NCI-H1436 treated with DMSO at 0.1 percent for 48 hours (cell line): ENCODE measurements at regions not wholly inside any gene's neighbourhood (a gene's known extent, or its start where the extent isn't known, plus 50 kb on each side); places are given as distances from the start of the nearest gene placed in this dataset.
"Not testable (repeated sequence)": the region's sequence is repeated elsewhere in the genome, so short reads cannot be mapped to it uniquely, and the experiment has no call there.

ENCODE experiments used
- DNase-seq: peaks from one replicate; lab custom pipeline; 2025; lab: John Stamatoyannopoulos, UW

DNA sequence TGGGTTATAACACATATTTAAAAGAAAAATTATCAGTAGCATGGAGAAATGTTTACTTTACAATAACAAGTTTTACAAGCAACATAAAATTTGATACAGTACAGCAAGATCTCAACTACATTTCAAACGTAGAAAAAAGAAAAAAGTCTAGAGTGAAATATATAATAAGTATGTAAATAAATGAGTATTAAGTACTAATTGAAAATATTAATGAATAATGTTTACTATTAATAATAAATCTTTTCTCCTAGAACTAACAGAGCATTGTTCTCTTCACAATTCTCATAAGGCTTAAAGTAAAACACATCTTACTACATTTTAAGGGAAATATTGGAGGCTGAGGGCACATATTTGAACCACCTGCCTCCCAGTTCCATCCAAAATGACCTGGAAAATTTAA is 72.1 kb downstream of the TMEM212 start:
- no peak for DNase-seq

DNA sequence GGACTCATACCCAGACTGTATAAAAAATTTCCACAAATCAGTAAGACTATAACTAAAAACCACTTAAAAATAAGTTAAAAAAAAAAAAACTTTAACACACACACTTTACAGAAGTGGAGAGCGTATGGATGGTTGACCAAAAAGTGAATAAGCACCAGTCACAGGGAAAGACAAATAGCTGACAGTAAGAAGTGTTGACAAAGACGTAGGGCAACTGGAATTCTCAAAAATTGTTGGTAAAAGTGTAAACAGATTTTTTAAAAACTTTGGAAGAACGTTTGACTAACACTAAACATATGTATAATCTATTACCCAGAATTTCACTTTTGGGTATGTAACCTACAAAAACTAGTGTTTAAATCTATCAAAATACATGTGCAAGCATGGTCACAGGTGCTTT is 73.7 kb downstream of the TMEM212 start:
- DNase-seq, result no peak

DNA sequence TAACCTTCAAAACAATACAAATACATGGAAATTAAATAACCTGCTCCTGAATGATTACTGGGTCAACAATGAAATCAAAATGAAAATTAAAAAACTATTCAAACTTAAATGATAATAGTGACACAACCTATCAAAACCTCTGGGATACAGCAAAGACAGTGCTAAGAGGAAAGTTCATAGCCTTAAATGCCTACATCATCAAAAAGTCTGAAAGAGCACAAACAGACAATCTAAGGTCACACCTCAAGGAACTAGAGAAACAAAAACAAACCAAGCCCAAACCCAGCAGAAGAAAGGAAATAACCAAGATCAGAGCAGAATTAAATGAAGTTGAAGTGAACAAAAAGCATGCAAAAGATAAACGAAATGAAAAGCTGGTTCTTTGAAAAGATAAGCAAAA is 79.5 kb downstream of the TMEM212 start:
- DNase-seq, result not testable (repeated sequence)

DNA sequence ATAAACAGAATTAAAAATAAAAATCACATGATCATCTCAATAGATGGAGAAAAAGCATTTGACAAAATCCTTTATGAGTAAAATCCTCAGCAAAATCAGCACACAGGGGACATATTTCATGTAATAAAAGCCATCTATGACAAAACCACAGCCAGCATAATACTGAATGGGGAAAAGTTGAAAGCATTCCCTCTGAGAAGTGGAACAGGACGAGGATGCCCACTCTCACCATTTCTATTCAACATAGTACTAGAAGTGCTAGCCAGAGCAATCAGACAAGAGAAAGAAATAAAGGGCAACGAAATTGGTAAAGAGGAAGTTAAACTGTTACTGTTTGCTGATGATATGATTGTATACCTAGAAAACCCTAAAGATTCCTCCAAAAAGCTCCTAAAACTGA is 80.5 kb downstream of the TMEM212 start:
- not testable (repeated sequence) for DNase-seq

DNA sequence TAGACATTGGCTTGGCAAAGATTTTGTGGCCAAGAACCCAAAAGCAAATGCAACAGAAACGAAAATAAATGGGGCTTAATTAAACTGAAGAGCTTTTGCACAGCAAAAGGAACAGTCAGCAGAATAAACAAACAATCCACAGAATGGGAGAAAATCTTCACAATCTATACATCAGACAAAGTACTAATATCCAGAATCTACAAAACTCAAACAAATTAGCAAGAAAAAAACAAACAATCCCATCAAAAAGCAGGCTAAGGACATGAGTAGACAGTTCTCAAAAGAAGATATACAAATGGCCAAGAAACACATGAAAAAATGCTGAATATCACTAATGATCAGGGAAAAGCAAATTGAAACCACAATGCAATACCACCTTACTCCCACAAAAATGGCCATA is 81.7 kb downstream of the TMEM212 start:
- DNase-seq, result not testable (repeated sequence)

DNA sequence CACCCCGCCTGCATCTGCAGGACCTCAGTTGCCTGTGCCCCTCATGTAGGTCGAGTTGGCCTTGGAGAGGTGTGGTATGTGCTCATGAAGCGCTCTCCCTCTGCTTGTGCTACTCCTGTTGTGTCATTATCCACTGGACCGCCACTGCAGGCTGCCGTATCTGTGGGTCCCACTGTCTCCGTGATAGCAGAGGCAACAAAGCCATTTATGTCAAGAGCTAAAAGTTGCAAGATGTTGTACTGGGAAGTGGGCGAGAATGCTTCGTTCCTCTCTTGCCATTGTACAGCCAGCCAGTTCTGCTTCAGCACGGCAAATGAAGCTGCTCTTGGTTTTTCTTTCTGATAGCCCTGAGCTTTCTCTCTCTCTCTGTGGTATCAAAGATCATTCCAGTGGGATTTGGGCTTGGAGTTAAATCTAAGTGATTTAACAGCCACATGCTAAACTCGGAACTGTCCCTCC is 89.0 kb downstream of the TMEM212 start:
- DNase-seq, result no peak

DNA sequence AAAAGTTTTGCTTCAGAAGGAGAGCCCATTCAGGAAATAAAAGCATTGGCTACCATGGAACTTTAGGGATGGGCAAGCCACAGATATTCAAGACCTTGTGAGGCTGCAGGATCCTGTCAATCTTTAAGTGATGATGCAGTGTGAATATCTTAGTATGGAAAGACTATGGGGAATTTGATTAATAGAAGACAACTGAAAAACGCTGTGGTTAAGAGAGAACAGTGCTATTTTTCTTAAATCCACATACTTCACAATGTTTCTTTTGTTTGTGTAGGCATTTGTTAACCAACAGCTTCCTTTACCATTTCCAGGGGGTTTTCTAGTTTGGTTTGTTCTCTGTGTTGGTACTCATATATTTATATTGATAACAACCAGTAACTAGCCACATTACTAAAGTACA is 90.3 kb downstream of the TMEM212 start:
- DNase-seq, result no peak

DNA sequence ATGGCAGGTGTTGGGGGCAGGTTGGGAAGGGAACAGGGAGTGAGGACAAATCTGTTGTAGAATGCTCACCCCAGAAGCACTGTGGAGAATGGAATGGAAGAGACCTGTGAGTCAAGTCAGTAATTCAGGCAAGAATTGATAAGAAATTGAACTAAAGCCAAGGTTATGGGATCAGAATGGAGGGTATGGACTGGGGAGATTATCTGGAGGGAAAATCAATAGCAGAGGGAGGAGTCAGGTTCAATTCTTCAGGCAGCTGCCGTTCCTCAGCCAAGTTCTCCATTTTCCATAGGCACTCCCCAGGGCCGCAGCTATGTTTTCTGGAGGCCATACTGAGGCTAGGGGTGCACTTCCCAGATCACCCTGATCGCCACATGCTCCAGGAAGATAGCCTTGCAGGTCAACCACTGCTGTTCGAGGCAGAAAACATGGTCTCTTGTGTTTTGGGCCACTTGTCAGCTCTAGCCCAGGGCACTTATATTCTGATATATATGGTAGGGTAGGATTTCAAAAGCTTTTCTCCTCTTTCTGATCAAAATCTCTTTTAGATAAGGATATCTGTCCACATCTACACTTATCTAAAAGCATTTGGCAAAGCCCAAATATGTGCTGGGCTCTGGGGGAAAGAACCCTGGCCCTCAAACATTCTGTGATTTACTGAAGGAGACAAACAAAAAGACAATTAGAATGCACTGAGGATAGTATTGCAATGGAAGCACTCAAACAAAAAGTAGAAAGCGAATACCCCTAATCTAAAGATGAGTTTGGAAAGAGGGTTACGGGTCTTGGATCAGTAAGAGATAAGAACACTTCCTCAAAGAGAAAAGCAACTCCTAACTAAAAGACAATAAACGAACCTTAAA is 92.3 kb downstream of the TMEM212 start:
- no peak for DNase-seq

DNA sequence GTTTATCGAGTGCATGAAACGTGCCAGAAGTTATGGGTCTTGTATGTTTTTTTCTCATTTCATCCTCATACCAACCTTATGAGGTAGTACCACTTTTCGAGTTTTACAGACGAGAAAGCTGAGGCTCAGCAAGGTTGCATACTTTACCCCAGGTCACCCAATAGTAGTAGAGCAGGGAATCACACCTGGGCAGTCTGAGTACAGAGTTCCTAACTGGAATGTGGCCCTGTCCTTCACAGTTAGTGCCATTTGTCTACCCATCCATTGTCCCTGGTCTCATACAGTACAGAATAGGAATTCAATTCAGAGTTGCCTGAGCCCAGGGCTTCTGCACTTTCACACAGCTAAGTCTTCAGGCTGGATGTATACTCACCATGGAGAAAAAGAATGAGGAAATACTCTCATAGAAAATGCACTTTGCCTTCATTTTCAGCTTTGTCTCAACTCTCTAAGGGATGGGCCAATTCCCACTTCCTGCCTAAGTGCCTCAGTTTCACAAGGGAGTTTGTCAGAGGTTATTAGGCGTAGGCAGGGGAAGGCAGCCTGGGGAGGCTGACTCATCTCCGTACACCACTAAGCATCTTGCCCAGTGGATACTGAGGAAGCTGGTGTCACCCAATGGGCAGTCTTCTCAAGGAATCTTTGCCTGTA is 93.2 kb downstream of the TMEM212 start:
- DNase-seq, result no peak

DNA sequence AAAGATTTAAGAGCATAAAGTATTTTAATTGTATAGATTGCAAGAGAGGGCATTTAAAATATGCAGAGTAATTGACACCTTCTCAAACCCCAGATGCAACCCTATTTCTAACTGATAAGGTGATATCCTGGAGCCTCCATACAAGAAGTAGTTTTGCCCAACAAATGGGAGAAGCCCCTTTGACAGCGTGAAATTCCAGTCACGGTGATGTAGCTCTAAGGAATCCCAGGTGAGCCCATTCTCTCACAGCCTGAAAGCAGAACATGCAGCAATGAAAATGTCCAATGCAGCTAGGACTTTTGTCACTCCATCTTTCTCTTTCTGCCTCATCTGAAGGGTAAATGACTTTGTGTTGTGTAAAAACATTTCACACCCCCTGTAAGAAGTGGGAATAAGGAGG is 96.4 kb downstream of the TMEM212 start:
- no peak for DNase-seq

DNA sequence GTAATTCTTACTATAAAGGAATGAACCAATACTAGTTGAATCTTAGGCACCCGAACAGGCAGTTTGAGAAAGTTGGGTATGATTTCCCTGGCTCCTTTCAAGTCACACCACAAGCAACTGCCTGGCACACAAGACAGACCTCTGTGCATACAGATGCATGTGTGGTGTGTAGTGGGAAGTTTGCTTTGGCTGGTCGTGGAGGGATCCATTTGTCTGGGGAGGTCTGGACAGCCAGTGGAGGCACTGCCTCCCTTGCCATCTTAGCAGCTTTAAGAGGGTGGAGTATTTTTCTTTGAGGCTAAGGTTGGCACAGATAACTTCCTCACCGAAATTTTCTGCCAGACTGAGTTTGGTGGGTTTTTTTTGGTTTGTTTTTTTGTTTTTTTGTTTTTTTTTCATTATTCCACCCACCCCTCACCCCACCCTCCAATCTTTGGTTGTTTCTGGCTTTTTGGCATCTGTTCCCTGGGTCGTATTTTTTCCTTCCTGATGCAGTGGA is 97.1 kb downstream of the TMEM212 start:
- no peak for DNase-seq

DNA sequence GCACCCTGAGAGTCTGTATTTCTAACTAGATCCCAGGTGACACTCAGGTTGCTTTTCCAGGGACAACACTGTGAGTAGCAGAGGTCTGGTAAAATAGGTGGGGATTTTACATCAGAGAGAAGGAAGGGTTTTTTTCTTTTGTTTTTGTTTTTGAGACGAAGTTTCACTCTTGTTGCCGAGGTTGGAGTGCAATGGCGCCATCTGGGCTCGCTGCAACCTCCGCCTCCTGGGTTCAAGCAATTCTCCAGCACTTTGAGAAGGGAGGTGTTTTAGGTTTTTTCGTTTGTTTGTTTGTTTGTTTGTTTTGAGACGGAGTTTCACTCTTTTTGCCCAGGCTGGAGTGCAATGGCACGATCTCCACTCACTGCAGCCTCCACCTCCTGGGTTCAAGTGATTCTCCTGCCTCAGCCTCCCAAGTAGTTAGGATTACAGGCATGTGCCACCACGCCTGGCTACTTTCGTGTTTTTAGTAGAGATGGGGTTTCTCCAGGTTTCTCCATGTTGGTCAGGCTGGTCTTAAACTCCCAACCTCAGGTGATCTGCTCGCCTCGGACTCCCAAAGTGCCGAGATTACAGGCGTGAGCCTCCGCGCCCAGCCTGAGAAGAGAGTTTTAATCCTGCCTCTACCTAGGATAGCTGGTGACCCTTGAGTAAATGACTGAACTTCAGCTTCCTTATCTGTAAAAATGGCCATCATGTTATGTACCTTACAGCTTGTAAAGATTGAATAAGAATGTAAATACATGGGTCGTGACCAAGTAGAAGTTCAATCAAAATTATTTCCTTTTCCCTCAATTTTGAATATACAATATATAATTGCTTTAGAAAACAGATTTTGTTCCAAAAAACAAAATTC is 95.9 kb upstream of the FNDC3B start:
- DNase-seq, result no peak

DNA sequence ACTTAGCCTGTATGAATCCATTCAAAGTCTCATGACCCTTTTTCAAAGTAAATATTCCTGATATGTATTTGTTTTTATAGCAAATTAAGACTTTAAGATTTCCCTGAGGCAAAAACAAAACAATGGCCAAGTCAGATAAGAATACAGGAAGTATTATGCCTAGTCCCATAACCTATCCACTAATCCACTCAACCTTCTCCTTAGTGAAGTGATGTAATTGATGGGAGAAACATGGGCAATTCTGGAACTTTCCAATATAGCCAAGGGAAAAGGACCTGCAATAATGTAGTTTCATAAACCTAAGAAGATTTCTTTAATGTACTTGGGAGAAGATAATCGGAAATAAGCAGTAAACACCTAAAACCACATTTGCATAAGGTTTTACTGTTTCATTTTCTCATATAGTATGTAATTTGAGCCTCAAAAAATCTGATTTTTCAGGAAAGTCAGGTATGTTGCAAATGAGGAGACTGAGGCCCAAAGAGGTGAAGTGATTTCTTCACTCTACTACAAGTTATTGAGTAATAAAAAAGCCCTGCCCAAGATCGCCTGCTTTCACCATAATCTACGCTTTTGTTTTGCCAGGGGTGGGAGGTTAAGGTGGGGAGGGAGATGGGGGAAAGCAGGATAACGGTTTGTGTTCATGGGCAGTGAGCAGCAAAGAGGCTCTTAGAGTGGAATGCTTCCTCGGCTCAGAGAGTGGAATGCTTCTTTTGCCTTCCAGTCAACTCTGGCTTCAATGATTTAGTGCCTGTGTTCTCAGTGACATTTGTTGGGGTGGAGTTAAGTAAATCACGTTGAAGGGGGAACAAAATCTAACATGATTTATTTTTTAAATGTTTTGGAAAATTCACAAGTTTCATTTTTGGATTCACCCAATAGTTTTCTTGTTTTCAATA is 95.0 kb upstream of the FNDC3B start:
- DNase-seq, result no peak

DNA sequence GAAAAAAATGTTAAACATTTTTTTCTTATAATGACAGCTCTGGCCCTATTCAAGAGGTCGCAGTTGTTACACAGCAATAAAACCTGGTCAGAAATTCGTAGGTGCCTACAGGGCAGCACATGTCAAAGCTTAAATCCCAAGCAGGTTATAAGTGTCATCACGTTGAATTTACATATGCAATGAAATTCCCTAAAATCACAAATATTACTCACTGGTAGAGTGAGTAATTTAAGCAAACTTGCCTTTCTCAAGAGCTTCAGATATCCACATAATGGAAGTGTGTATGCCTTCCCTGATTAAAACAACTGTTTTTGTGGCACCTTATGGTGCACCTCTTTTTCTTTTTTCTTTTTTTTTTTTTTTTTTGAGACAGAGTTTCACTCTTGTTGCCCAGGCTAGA is 90.7 kb upstream of the FNDC3B start:
- no peak for DNase-seq

DNA sequence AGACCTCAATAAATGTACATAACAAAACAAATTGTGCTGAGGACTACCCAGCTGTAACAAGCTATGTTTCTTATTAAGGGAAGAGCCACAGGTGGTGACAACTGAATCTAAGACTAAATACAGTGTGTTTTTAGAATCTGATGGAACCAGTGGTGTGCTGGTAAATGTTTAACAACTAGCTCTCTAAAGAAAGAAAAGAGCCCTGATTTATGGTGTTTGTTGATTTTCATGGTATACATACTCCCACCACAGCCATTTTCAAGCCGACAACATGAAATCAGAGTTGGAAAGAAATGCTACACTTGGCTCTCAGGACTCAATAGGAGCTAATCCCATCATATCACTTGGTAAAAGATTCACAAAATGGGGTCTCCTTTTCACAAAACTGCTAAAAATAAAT is 89.8 kb upstream of the FNDC3B start:
- no peak for DNase-seq

DNA sequence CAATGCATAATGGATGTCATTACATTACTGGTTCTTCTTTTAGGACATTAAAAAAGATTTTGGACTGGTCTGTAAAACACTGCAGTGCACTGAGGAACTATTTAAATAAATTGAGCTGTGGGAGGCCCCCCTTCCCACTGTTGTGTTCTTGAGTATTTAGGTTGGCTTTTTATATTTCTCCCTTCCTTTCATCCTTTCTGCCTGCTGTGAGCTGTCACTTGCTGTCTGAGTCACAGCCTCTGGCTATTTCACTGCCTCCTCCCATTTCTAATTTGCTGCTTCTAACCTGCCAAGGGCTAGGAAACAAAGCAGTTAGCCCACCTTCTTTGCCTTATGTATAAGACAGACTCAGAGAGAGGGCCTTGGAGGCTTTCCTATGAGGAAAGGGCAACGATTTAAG is 89.0 kb upstream of the FNDC3B start:
- DNase-seq, result no peak

DNA sequence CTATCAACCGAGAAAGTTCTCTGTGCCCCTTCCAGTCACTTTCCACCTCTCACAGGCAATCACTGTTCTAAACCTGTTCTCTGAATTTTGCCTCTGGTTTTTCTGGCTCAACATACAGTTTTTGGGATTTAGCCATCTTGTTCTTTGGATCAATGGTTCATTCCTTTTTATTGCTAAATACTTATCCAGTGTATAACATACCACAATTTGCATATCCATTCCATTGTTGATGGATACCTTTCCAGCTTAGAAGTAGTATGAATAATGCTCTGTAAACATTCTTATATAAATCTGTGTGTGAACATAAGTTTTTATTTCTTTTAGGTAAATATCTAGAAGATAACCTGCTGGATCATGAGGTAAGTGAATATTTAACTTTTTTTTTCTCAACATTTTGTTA is 87.8 kb upstream of the FNDC3B start:
- DNase-seq, result no peak

DNA sequence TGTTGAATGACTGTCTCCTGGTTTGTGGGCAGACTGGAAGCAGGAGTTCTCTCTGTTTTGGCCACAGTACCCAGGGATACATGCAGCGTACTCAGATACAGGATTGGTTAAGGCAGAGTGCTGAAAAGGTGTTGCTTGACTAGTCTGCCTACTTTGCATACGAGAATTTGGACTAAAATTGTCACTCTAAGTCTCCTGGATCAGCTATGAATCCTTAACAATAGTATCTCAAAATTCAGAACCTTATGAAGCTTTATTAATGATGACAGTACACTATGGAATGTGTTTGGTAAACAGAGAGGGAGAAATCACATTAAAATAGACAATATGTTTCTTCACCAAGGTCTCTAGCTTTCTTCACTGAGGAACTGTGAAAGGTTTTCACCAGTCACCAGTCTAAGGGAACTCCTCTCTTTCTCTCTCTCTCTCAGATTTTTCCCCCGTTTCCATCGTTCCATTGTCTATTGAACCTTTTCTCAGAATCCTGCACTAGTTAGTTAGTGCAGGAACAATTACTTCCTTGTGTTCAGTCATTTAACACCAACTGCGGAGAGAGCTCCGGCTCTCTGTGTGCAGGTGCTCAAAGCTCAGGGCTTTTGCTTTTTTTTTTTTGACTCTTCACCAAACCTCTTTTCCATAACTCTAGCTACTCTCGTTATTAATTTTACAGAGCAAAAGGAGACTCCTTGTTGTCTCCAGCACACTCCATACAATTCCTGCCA is 85.9 kb upstream of the FNDC3B start:
- DNase-seq, result no peak

DNA sequence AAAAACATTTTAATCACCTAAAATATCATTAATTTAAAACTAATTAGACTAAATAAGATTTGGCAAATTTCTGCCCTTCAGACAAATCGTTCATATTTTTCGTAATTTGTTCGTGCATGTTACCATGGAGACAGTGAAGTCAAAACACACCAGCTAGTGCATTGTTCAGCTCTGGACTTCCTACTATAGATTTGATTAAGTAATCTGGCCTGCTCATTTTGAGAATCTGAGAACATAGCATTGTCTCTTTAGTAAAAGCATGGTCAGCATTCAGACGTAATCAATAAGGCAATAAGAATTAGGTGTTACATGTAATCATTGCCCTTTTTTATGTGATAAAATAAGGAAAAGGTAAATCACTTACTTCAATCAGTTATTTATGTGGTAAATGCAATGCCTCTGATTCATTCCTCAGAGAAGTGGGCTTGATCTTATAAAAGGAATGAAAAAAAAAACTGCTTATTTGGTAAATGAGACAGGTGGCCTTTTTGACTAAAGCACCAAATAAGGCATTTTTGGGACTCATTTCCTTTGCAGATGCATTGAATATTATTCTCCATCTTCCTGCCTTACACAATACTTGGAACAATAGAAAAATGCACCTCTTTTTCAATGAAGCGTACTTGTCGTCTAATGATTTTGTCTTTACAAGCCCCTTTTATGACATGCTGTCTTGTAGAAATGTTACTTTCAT is 84.5 kb upstream of the FNDC3B start:
- DNase-seq, result no peak

DNA sequence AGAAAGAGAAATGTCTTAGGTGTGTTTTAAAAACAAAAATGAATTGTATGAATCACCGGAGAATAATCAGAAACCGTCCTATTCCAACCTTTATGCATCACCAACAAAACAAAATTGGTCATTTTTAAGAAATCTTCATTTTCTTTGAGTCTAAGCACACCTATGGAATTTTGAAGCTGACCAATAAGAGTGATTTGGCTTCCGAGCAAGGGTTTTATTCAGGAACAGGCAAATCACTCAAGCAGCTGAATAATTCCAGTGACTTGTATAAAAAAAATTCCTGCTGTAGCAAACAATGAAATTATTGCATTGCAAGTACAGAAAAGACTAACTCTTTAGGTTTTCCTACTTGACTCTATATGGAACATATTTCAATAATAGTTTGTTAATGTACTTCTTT is 83.8 kb upstream of the FNDC3B start:
- no peak for DNase-seq
